Ureter (tissue), 1 donor: ENCODE measurements at regions not wholly inside any gene's neighbourhood (a gene's known extent, or its start where the extent isn't known, plus 50 kb on each side); places are given as distances from the start of the nearest gene placed in this dataset.
"Not testable (repeated sequence)": the region's sequence is repeated elsewhere in the genome, so short reads cannot be mapped to it uniquely, and the experiment has no call there.

Source experiments
- DNase-seq: peaks from one replicate; pipeline ENCODE4 v3.0.0-alpha.2; 2020; ENCODE audit warnings: low spot score
- donor health status: DM: yes; HTN: yes; CAD: no.

DNA sequence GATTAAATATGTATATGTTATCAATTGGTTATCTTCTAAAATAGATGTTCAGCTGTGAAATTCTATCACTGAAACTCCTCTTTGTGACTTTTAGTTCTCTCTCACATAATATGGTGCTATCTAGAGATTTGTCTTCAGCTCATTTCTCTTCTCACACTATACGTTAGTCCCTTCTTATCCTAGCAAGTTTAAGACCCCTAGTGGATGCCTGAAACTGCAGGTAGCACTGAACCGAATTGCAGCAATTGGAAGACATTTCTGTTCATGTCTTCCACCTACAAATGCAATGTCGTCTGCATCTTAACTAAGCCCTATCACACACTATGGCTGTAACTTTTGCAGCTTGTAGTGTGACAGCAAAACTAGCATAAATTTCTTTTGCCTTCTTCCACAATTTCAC lies 442.7 kb upstream of the POM121L12 start:
- no peak for DNase-seq

DNA sequence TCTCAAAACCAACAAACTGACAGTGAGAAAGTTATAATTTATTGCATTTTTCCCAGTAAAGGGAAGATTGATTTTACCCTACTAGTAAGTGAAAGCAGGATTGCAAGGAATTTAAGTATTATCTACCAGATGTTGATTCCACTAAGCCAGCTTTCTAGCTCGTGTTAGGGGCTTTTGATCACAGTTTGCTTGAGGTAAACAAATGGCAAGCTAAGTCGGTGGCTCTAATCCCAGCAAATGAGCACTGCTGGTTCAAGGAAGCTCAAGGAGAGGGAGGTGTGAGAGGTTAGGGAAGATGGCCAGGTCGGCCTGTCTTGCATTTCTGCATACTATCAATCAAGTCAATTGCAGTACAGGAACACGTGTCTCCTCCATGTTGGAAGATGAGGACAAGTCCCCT lies 448.7 kb upstream of the POM121L12 start:
- no peak for DNase-seq

GRCh38 chr7:52584041-52584440 lies 451.4 kb upstream of the POM121L12 start:
- DNase-seq: no peak

DNA sequence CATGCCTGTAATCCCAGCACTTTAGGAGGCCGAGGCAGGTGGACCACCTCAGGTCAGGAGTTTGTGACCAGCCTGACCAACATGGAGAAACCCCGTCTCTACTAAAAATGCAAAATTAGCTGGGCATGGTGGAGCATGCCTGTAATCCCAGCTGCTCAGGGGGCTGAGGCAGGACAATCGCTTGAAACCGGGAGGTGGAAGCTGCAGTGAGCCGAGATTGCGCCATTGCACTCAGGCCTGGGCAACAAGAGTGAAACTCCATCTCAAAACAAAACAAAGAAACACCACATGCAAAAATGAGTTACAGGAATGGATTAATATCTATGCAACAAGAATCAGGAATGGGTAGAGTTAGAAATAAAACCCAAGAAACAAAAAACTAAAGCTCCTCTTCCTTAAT lies 462.3 kb upstream of the POM121L12 start:
- DNase-seq: not testable (repeated sequence)

DNA sequence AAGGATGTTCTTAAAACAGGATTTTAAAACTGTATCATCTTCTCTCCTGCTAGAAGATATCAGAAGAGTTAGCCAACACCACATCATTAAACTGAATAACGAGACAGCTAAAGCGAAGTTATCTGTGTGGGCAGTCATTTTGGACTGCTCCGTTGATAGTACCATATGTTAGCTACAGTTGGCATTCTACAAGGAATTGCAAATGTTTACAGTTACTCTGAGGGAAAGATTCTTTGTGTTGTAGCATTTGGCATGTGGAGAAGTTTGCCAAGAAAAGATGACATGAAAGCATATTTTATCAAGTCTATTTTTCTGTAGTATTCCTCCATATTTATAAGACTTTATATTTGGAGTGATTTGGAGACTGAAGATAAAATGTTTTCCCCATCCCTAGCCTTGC lies 464.4 kb upstream of the POM121L12 start:
- no peak for DNase-seq

DNA sequence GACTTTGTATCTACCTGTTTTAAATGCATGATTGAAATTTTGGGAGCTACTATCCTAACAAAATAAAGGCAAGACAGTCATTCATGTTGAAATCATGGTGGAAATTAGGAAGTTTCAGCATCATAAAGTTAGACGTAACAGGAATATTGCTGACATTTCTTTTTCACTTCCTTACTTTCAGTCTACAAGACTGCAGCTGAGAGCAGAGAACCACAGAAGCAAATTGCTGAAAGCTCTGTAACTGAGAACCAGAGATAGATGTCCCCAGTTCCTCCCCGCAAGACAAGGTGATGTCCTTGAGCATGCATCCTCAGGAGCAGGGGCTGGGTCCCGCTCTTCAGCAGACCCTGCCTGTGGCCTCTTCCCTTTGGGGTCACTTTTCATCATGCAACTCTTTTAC lies 466.3 kb upstream of the POM121L12 start:
- no peak for DNase-seq

GRCh38 chr7:52565974-52566373 lies 469.5 kb upstream of the POM121L12 start:
- DNase-seq: no peak

DNA sequence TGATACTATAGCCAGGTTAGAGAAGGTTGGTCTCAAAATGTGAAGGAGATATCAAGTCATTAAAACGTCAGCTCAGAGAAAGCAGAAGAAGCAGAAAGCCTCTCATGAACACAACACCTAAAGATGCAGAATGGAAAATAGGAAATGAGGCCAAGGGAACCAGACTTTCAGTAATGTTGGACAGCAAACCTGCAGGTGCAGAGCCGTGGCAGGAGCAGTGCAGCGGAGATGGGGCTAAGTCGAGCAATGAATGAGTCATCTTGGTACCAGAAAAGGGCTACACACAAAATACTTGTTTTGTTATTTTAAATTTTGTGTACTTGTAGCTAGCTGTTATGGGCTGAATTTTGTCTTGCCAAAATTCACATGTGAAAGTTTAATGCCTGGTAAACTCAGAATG lies 479.6 kb upstream of the POM121L12 start:
- DNase-seq: no peak

GRCh38 chr7:52547308-52547910 lies 488.0 kb upstream of the POM121L12 start:
- no peak for DNase-seq

GRCh38 chr7:52541198-52541765 lies 494.2 kb upstream of the POM121L12 start:
- not testable (repeated sequence) for DNase-seq

DNA sequence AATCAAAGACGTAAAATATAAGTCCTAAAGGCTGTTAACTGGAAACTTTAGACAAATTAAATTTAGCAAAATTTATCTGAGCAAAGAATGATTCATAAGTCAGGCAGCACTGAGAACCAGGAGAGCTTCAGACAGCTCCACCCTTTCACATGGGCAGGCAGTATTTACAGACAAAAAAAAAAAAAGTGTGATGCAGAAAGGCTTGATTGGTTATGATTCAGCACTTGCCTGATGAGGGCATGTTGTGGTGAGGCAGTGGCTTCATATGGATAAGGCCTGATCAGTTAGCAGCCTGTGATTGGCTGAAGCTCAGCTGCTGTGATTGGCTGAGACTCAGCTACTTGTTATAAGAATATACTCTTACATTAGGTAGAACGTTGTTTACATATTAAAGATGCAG lies 495.4 kb upstream of the POM121L12 start:
- no peak for DNase-seq

DNA sequence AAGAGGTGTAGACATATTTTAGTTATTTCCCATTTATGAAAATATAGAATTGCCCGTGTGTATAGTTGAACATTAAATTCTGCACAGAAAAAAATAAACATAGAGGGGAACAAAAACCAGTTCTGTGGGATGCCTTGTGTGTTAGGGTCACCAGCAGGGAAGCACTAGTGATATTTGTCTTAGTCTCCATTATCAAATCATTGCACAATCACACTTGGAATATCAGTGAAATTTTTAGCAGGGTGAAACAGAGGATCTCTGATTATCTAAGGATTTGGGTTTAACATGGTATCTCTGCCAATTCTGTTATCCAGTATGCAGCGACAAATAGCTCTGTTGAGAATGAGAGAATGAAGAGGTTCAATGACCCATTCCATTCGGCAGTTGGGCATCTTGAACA lies 496.0 kb upstream of the POM121L12 start:
- DNase-seq: no peak

DNA sequence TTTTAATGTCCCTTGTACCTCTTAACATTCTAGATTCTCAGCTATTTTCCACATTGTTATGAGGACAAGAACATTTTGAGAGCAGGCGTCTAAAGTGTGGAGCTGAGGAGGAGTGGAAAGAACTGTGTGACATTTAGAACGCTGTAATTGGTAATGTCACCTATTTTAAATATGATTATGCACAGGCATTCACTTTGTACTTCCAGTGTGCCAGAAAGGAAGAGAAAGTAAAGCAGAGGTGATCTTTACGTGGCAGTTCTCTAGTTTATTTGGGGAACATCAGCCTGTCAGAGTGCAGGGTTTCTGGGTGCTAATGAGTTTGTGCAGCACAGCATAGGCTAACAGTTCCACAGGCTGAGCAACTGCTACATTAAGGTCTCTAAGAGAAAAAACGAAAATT lies 498.4 kb upstream of the POM121L12 start:
- no peak for DNase-seq

DNA sequence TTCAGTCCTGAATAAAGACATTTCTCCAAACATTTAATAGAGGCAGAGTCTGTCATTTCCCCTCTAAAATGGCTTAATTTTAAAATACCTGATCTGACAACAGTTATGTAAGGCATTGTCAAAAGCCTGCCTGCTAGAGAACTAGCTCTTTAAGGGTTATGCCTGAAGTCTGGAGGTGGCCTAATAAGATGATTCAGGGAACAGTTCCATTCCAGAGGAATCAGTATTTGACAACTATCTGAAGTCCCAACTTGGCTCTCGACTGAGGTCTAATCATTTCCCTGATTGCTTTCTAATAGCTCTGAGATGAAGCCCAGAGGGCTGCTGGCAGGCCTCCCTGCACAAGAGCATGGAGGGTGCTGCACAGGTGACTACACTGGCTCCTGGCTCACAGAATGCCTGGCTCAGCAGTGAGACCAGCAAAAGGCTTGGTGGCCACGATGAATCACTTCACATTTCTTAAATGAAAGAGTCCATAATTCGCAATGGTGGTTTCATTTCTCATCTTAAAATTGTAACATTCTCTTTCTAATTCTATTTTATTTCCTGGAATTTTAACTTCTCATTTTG lies 509.6 kb upstream of the POM121L12 start:
- DNase-seq: no peak

DNA sequence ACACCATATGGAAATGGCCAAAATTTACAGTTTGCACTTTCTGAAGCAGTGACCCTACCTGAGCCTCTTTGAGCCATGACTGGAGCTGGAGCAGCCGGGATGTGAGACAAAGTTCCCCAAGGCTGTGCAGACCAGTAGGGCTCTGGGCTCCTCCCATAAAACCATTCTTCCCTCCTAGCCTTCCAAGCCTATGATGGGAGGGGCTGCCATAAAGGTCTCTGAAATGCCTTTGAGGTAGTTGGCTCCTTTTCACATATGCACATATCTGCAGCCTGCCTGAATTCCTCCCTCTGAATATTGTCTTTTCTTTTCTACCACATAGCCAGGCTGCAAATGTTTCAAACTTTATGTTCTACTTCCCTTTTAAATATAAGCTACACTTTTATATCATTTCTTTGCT lies 516.6 kb upstream of the POM121L12 start:
- DNase-seq: no peak

- no peak for DNase-seq
Observed at GRCh38 chr7:52512656-52513055, 522.8 kb upstream of the POM121L12 start.

- no peak for DNase-seq
Observed at GRCh38 chr7:52507546-52508255, 527.7 kb upstream of the POM121L12 start.

DNA sequence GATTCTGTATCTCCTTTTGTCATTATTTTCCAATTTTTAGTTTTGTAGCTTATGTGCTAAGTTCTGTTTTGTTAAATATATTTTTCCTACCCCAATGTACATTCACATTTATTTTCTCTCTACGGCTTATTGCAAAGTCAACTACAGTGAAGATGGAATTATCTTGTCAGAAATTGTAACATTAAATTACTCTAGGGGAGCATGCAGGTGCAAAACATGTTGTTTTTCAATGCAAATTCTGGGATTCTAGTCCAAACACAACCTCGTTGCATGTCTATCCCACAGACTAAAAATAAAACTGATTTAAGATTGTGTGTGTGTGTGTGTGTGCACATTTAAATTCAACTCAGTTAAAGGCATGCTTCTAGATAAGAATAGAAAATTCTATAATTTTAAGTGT lies 529.1 kb upstream of the POM121L12 start:
- no peak for DNase-seq

- DNase-seq: no peak
Observed at GRCh38 chr7:52504561-52504960, 530.9 kb upstream of the POM121L12 start.

DNA sequence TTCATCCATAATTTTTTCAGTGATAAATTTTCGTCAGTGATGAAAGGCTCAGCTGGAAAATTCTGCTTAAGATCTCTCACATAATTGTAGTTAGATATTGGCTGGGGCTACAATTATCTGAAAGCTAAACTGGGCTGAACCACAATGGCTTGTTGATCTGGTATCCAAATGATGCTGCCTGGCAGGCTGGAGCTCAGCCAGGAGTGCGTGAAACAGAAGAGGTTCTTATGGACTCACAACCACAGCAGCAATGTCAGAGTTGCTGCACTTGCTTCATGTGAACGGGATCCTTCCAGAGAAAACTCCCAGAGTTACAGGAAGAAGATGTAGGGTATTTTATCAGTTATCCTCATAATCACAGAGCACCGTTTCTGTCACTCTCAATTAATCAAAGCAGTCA lies 533.2 kb upstream of the POM121L12 start:
- DNase-seq: no peak

DNA sequence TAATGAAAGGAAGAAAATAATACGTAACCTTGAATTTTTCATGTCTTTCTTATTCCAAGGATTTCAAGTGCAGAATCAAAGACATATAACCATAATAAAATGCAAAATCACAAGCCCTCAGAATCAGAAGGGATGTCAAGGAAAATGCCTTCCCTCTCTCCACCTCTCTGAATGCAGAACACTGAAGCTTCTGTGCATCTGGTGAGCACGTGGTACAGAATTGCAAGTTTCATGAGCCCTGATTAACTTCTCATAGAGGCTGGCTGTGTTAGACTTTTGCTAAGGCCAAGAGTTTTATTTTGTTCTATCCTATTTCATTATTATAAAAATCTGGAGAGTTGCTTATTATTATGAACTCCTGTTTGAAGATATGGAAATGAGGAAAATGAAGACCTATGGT lies 533.7 kb upstream of the POM121L12 start:
- no peak for DNase-seq

DNA sequence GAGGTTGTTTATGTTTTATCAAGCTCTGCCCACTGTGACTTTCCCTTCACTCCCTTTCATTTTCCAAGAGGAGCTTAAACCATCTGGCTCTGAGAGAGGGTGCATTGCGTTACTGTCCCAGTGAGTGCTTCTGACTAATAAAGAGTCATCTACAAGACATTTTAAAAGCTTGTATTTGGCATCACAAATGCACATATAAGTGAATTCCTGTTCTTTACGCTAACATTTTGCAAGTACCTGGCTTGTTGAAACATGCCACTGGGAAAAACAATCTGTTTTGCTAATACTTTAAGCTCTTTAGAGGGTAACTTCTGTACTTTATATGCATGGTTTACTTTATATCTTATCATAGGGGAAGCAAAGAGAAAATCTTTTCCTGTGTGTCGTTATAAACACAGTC lies 534.6 kb upstream of the POM121L12 start:
- DNase-seq: no peak

DNA sequence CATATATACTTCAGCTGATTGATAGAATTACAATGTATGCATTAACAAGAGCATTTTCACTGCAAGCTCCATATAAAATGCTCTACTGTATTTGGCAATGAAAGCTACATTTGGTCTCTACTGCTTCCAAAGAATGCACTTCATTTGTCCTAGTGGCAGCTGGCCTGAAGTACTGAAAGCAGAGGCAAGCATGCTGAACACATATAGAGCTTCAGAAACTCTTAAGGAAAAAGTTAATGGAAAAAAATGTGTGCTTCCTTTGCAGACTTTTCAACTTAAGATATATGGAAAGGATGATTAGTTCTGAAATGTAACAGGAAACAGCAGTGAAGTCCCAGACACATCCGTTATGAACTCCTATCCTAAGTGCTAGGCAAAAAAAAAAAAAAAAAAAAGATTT lies 537.1 kb upstream of the POM121L12 start:
- DNase-seq: no peak
